PFSK-1 (cell line): ENCODE measurements at regions not wholly inside any gene's neighbourhood (a gene's known extent, or its start where the extent isn't known, plus 50 kb on each side); places are given as distances from the start of the nearest gene placed in this dataset.

Experiments used
- FOXP2 ChIP-seq: optimal IDR thresholded peaks from 2 replicates; pipeline ENCODE3; 2011; ENCODE audit warnings: borderline replicate concordance, control low read depth, inconsistent platforms; ENCODE audit not compliant: insufficient read depth; ENCODE audit errors: extremely low read length, extremely low read depth
- POLR2AphosphoS5 ChIP-seq: IDR thresholded peaks from 2 replicates; pipeline ENCODE4 v1.6.1; 2012; ENCODE audit warnings: low read depth, mild to moderate bottlenecking, control low read depth, low read length, moderate library complexity
- SIN3A ChIP-seq: IDR thresholded peaks from 2 replicates; pipeline ENCODE4 v1.6.1; 2012; ENCODE audit warnings: mild to moderate bottlenecking, low read length, moderate library complexity, borderline replicate concordance; ENCODE audit not compliant: insufficient read depth
- TAF1 ChIP-seq: IDR thresholded peaks from 2 replicates; pipeline ENCODE4 v1.6.1; 2012; ENCODE audit warnings: low read length, control low read depth, borderline replicate concordance; ENCODE audit not compliant: insufficient read depth
- TF ChIP-seq, protein P1 (sequence below), 2 experiments: IDR thresholded peaks; 2 replicates each; pipeline versions ENCODE4 v1.6.1 to v1.8.0; 2011 to 2012; ENCODE audit warnings: low read depth in 2 of 2, low read length in 2 of 2, control low read depth in 1 of 2, inconsistent platforms in 1 of 2, mild to moderate bottlenecking in 1 of 2, moderate library complexity in 1 of 2; ENCODE audit not compliant: insufficient read depth in 1 of 2

DNA sequence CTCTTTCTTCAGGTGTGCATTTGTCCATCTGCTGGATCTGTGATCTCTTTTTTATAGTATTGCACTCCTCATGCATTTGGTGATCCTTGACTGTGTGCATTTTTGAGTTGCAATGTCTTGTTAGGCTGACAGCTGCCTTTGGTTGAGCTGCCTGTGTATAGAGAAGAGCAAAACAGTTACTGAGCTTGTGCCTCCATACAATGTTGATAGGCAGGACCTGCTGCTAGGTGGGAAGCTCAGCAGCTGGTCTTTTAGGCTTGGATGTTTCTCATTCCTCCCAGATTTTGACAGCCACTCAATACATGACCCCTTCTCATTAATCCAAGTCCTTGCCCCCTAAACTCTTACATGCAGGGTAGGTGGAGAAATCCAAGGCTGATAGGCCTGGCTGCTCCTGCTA, 74.8 kb upstream of the PIAS1 start:
- no peak for TF ChIP-seq POLR2AphosphoS5
- TF ChIP-seq TAF1: no peak
- TF ChIP-seq, protein P1, sequence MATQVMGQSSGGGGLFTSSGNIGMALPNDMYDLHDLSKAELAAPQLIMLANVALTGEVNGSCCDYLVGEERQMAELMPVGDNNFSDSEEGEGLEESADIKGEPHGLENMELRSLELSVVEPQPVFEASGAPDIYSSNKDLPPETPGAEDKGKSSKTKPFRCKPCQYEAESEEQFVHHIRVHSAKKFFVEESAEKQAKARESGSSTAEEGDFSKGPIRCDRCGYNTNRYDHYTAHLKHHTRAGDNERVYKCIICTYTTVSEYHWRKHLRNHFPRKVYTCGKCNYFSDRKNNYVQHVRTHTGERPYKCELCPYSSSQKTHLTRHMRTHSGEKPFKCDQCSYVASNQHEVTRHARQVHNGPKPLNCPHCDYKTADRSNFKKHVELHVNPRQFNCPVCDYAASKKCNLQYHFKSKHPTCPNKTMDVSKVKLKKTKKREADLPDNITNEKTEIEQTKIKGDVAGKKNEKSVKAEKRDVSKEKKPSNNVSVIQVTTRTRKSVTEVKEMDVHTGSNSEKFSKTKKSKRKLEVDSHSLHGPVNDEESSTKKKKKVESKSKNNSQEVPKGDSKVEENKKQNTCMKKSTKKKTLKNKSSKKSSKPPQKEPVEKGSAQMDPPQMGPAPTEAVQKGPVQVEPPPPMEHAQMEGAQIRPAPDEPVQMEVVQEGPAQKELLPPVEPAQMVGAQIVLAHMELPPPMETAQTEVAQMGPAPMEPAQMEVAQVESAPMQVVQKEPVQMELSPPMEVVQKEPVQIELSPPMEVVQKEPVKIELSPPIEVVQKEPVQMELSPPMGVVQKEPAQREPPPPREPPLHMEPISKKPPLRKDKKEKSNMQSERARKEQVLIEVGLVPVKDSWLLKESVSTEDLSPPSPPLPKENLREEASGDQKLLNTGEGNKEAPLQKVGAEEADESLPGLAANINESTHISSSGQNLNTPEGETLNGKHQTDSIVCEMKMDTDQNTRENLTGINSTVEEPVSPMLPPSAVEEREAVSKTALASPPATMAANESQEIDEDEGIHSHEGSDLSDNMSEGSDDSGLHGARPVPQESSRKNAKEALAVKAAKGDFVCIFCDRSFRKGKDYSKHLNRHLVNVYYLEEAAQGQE (IDR thresholded peaks at IDR 0.05; ENCODE audit: insufficient read depth in 1 of 2, low read depth in 2 of 2, low read length in 2 of 2): no peak
- TF ChIP-seq SIN3A: no peak
- TF ChIP-seq FOXP2: no peak
